LHCN-M2 (cell line): ENCODE measurements at regions not wholly inside any gene's neighbourhood (a gene's known extent, or its start where the extent isn't known, plus 50 kb on each side); places are given as distances from the start of the nearest gene placed in this dataset.

Experiments
- DNase-seq: peaks from one replicate; pipeline ENCODE4 v3.0.0-alpha.2; 2012; ENCODE audit warnings: low read depth

GRCh38 chr15:97783240-97783639 lies 177.3 kb upstream of the ARRDC4 start:
- no peak for DNase-seq

- no peak for DNase-seq
Observed at GRCh38 chr15:97786741-97787140, 173.8 kb upstream of the ARRDC4 start.

- DNase-seq, result no peak
Observed at GRCh38 chr15:97790180-97790579, 170.3 kb upstream of the ARRDC4 start.

GRCh38 chr15:97791824-97792792 lies 168.4 kb upstream of the ARRDC4 start:
- DNase-seq, result no peak

GRCh38 chr15:97804950-97805349 lies 155.6 kb upstream of the ARRDC4 start:
- no peak for DNase-seq

GRCh38 chr15:97806766-97807165 lies 153.7 kb upstream of the ARRDC4 start:
- no peak for DNase-seq

GRCh38 chr15:97815835-97816234 lies 144.7 kb upstream of the ARRDC4 start:
- no peak for DNase-seq

- no peak for DNase-seq
Observed at GRCh38 chr15:97817276-97817890, 143.1 kb upstream of the ARRDC4 start.

GRCh38 chr15:97836003-97836402 lies 124.5 kb upstream of the ARRDC4 start:
- no peak for DNase-seq

- DNase-seq, result no peak
Observed at GRCh38 chr15:97837896-97838295, 122.6 kb upstream of the ARRDC4 start.

- DNase-seq, result no peak
Observed at GRCh38 chr15:97838606-97839210, 121.8 kb upstream of the ARRDC4 start.

- no peak for DNase-seq
Observed at GRCh38 chr15:97840501-97840900, 120.0 kb upstream of the ARRDC4 start.

- DNase-seq, result no peak
Observed at GRCh38 chr15:97841558-97841957, 118.9 kb upstream of the ARRDC4 start.

- DNase-seq, result no peak
Observed at GRCh38 chr15:97849183-97849582, 111.3 kb upstream of the ARRDC4 start.

GRCh38 chr15:97858296-97858695 lies 102.2 kb upstream of the ARRDC4 start:
- DNase-seq, result no peak

GRCh38 chr15:97861529-97862260 lies 98.8 kb upstream of the ARRDC4 start:
- no peak for DNase-seq

GRCh38 chr15:97866959-97867358 lies 93.5 kb upstream of the ARRDC4 start:
- no peak for DNase-seq

GRCh38 chr15:97867870-97868269 lies 92.6 kb upstream of the ARRDC4 start:
- DNase-seq, result no peak

- DNase-seq, result no peak
Observed at GRCh38 chr15:97868981-97869380, 91.5 kb upstream of the ARRDC4 start.

GRCh38 chr15:97870771-97871170 lies 89.7 kb upstream of the ARRDC4 start:
- DNase-seq, result no peak

GRCh38 chr15:97874139-97874538 lies 86.4 kb upstream of the ARRDC4 start:
- no peak for DNase-seq

- no peak for DNase-seq
Observed at GRCh38 chr15:97875025-97875512, 85.4 kb upstream of the ARRDC4 start.
